ENCODE measurements at regions not wholly inside any gene's neighbourhood (a gene's known extent, or its start where the extent isn't known, plus 50 kb on each side); places are given as distances from the start of the nearest gene placed in this dataset.

DNA sequence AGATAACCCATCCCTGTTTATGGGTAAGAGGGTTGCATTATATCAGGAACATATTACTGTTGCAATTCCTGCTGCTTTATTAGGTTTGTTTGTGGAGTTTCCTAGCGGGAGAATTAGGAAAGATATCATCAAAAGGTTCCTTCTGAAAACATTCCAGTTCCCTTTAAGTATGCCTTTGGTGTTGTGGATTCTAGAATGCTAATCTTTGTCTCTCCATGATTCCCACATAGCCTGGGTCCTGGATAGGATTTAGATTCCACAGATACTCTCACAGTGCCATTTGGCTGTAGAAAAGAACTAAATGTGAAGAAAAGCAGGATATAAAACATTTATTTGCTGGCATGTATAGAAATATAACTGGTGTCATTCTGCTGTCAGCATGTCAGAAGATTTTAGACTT, 338.7 kb downstream of the PCDH18 start:
- Mint-ChIP-seq H3K4me1 (ENCODE audit: unreplicated experiment) (no peaks in the 10 kb centered on the region), H3K27ac (ENCODE audit: unreplicated experiment) (no peak overlapping the region), H3K9me3 (ENCODE audit: unreplicated experiment) (no peaks in the 10 kb centered on the region), H3K4me3 (ENCODE audit: unreplicated experiment) (no peak overlapping the region), H3K27me3 (ENCODE audit: unreplicated experiment) (no peaks in the 10 kb centered on the region), H3K36me3 (ENCODE audit: unreplicated experiment) (peaks cover 1% of the 10 kb centered on the region)
- DNase-seq (ENCODE audit: extremely low spot score, unreplicated experiment), result no peak
- no peak for TF ChIP-seq CTCF (IDR thresholded peaks at IDR 0.05)

DNA sequence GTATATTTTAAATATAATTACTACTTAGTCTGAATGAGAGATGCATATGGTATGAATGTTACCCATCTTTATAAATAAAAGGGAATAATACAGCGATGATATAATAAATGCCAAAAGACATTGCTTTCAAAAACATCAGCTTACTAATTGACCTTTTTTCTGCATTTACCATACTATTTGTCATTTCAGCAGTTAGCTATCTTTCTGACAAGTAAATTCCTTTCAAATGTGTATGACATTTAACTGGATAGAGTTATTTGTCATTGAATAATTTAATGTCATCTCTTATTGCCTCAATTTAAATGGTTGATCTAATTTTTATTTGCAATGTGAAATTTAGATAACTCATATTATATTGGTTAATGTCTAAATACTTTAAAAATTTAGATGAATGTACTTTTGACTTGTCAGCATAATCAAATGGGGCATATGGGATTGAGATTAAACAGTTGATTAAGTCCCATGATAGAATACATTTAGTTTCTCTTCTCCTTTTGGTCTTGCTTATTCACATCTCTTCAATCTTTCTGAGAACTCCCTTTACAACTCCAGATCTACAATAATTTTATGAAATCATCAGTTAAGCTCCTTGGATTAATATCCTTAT, 350.9 kb downstream of the PCDH18 start:
- no peak for DNase-seq (ENCODE audit: extremely low spot score, unreplicated experiment)
- Mint-ChIP-seq H3K27ac (ENCODE audit: unreplicated experiment) (no peak overlapping the region), H3K4me1 (ENCODE audit: unreplicated experiment) (no peaks in the 10 kb centered on the region), H3K36me3 (ENCODE audit: unreplicated experiment) (peaks cover 3% of the 10 kb centered on the region), H3K9me3 (ENCODE audit: unreplicated experiment) (peaks cover 8% of the 10 kb centered on the region), H3K27me3 (ENCODE audit: unreplicated experiment) (no peaks in the 10 kb centered on the region), H3K4me3 (ENCODE audit: unreplicated experiment) (no peak overlapping the region)
- TF ChIP-seq CTCF (IDR thresholded peaks at IDR 0.05), result no peak

- DNase-seq (ENCODE audit: extremely low spot score, unreplicated experiment), result no peak
- TF ChIP-seq CTCF (IDR thresholded peaks at IDR 0.05), result no peak
- Mint-ChIP-seq H3K27ac (ENCODE audit: unreplicated experiment) (no peak overlapping the region), H3K9me3 (ENCODE audit: unreplicated experiment) (peaks cover 8% of the 10 kb centered on the region), H3K4me1 (ENCODE audit: unreplicated experiment) (no peaks in the 10 kb centered on the region), H3K27me3 (ENCODE audit: unreplicated experiment) (no peaks in the 10 kb centered on the region), H3K36me3 (ENCODE audit: unreplicated experiment) (peaks cover 3% of the 10 kb centered on the region), H3K4me3 (ENCODE audit: unreplicated experiment) (no peak overlapping the region)
These were observed 351.9 kb downstream of the PCDH18 start for GRCh38 chr4:137180349-137180748.

DNA sequence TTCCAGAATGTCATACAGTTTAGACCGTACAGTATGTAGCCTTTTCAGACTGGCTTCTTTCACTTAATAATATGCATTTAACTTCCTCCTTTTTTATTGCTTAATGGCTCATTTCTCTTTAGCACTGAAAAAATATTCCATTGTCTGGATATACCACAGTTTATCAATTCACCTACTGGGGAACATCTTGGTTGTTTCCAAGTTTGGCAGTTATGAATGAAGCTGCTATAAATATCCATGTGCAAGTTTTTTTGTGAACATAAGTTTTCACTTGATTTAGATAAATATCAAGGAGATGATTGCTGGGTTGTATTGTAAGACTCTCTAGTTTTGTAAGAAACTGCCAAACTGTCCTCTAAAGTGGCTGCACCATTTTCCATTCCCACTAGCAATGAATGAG, 375.5 kb downstream of the PCDH18 start:
- Mint-ChIP-seq H3K4me1 (ENCODE audit: unreplicated experiment) (peaks cover 21% of the 10 kb centered on the region), H3K36me3 (ENCODE audit: unreplicated experiment) (no peaks in the 10 kb centered on the region), H3K27ac (ENCODE audit: unreplicated experiment) (peak overlapping the region; percentile 28), H3K27me3 (ENCODE audit: unreplicated experiment) (no peaks in the 10 kb centered on the region), H3K4me3 (ENCODE audit: unreplicated experiment) (no peak overlapping the region), H3K9me3 (ENCODE audit: unreplicated experiment) (peaks cover 4% of the 10 kb centered on the region)
- DNase-seq (ENCODE audit: extremely low spot score, unreplicated experiment), result no peak
- TF ChIP-seq CTCF (IDR thresholded peaks at IDR 0.05), result no peak

- Mint-ChIP-seq H3K36me3 (ENCODE audit: unreplicated experiment) (no peaks in the 10 kb centered on the region), H3K4me3 (ENCODE audit: unreplicated experiment) (no peak overlapping the region), H3K9me3 (ENCODE audit: unreplicated experiment) (peaks cover 4% of the 10 kb centered on the region), H3K27me3 (ENCODE audit: unreplicated experiment) (no peaks in the 10 kb centered on the region), H3K4me1 (ENCODE audit: unreplicated experiment) (peaks cover 21% of the 10 kb centered on the region), H3K27ac (ENCODE audit: unreplicated experiment) (no peak overlapping the region)
- no peak for DNase-seq (ENCODE audit: extremely low spot score, unreplicated experiment)
- TF ChIP-seq CTCF (IDR thresholded peaks at IDR 0.05), result no peak
These were observed 376.2 kb downstream of the PCDH18 start for GRCh38 chr4:137156054-137156453.
